GM23338 (cell line): ENCODE measurements at regions not wholly inside any gene's neighbourhood (a gene's known extent, or its start where the extent isn't known, plus 50 kb on each side); places are given as distances from the start of the nearest gene placed in this dataset.

ENCODE experiments used
- ATAC-seq: fragments of 200-7000 bp; cut with Tn5 transposase; 3 replicates; pipeline ENCODE4 v1.9.1; 2020
- DNase-seq: peaks from one replicate; pipeline ENCODE4 v3.0.0-alpha.2; 2015; ENCODE audit warnings: low spot score
- H2AFZ ChIP-seq: fragments of 200-600 bp; sonication (generic); 2 replicates; pipeline ENCODE4 v1.8.0; 2016; ENCODE audit warnings: antibody characterized with exemption, mild to moderate bottlenecking, moderate library complexity
- H3F3A ChIP-seq: fragments of 200-600 bp; sonication (generic); replicated peaks from 2 replicates; pipeline ENCODE4 v1.8.0; 2017; ENCODE audit warnings: antibody characterized with exemption, mixed run types, low read depth
- H3K27ac ChIP-seq: fragments of 200-600 bp; sonication (generic); 2 replicates; pipeline ENCODE4 v1.6.1; 2016; ENCODE audit warnings: low read depth
- H3K27me3 ChIP-seq: fragments of 200-600 bp; sonication (generic); 2 replicates; pipeline ENCODE4 v1.8.0; 2016; ENCODE audit warnings: mild to moderate bottlenecking, mixed run types, moderate library complexity; ENCODE audit not compliant: insufficient read depth
- H3K36me3 ChIP-seq: fragments of 200-600 bp; sonication (generic); 2 replicates; pipeline ENCODE4 v1.8.0; 2016; ENCODE audit warnings: mild to moderate bottlenecking; ENCODE audit not compliant: insufficient read depth
- H3K4me1 ChIP-seq: fragments of 200-600 bp; sonication (generic); 2 replicates; pipeline ENCODE4 v1.8.0; 2016; ENCODE audit warnings: mild to moderate bottlenecking, moderate library complexity; ENCODE audit not compliant: insufficient read depth
- H3K4me2 ChIP-seq: fragments of 200-600 bp; sonication (generic); 2 replicates; pipeline ENCODE4 v1.7.1; 2017; ENCODE audit warnings: mixed run types
- H3K4me3 ChIP-seq: fragments of 200-600 bp; sonication (generic); 2 replicates; pipeline ENCODE4 v1.6.1; 2016; ENCODE audit warnings: mixed run types
- H3K79me2 ChIP-seq: fragments of 200-600 bp; sonication (generic); replicated peaks from 2 replicates; pipeline ENCODE4 v1.8.0; 2017; ENCODE audit warnings: mild to moderate bottlenecking; ENCODE audit not compliant: insufficient read depth
- H3K9me2 ChIP-seq: fragments of 200-600 bp; sonication (generic); 2 replicates; pipeline ENCODE4 v1.8.0; 2017; ENCODE audit not compliant: insufficient read depth
- H4K20me1 ChIP-seq: fragments of 200-600 bp; sonication (generic); replicated peaks from 2 replicates; pipeline ENCODE4 v1.8.0; 2017; ENCODE audit warnings: mild to moderate bottlenecking; ENCODE audit not compliant: insufficient read depth
- H3K27ac Mint-ChIP-seq: 2 replicates; pipeline ENCODE4 v1.8.0; 2020; ENCODE audit warnings: inconsistent platforms, mild to moderate bottlenecking, moderate library complexity, mixed read lengths
- H3K27me3 Mint-ChIP-seq: 3 replicates; pipeline ENCODE4 v1.8.0; 2022; ENCODE audit warnings: low read depth, mild to moderate bottlenecking, moderate library complexity, mixed read lengths, inconsistent platforms; ENCODE audit not compliant: insufficient read depth, poor library complexity
- H3K36me3 Mint-ChIP-seq: 3 replicates; pipeline ENCODE4 v1.8.0; 2021; ENCODE audit warnings: low read depth, mild to moderate bottlenecking, inconsistent platforms, moderate library complexity, mixed read lengths
- H3K4me1 Mint-ChIP-seq: 3 replicates; pipeline ENCODE4 v1.8.0; 2020; ENCODE audit warnings: mild to moderate bottlenecking, inconsistent platforms, mixed read lengths
- H3K4me3 Mint-ChIP-seq: 3 replicates; pipeline ENCODE4 v1.8.0; 2021; ENCODE audit warnings: moderate library complexity, mild to moderate bottlenecking, inconsistent platforms, mixed read lengths
- H3K9me3 Mint-ChIP-seq: 3 replicates; pipeline ENCODE4 v1.8.0; 2020; ENCODE audit warnings: moderate library complexity, mild to moderate bottlenecking, inconsistent platforms, mixed read lengths
- CREB1 ChIP-seq: fragments of 250-450 bp; sonication (Bioruptor Pico); IDR thresholded peaks from 2 replicates; pipeline ENCODE4 v1.5.0; 2020; ENCODE audit warnings: low read depth, mild to moderate bottlenecking, moderate library complexity
- ETS1 ChIP-seq: IDR thresholded peaks from 2 replicates; pipeline ENCODE4 v1.6.1; 2016; ENCODE audit warnings: antibody characterized with exemption
- EZH2 ChIP-seq: fragments of 200-600 bp; sonication (generic); IDR thresholded peaks from one replicate; pipeline ENCODE4 v1.8.0; 2017; ENCODE audit warnings: antibody characterized with exemption, mild to moderate bottlenecking, low read depth; ENCODE audit not compliant: unreplicated experiment
- JUNB ChIP-seq: IDR thresholded peaks from one replicate; pipeline ENCODE4 v1.6.1; 2016; ENCODE audit warnings: antibody characterized with exemption; ENCODE audit not compliant: unreplicated experiment
- REST ChIP-seq: IDR thresholded peaks from one replicate; pipeline ENCODE4 v1.6.1; 2018; ENCODE audit warnings: antibody characterized with exemption; ENCODE audit not compliant: unreplicated experiment
- ZNF114 ChIP-seq: fragments of 250-450 bp; sonication (Bioruptor Pico); IDR thresholded peaks from 2 replicates; pipeline ENCODE4 v1.5.0; 2020; ENCODE audit warnings: mild to moderate bottlenecking, moderate library complexity
- ZNF331 ChIP-seq: fragments of 250-450 bp; sonication (Bioruptor Pico); IDR thresholded peaks from 2 replicates; pipeline ENCODE4 v1.5.0; 2020; ENCODE audit warnings: low read depth, mild to moderate bottlenecking, moderate library complexity
- ZNF462 ChIP-seq: fragments of 250-450 bp; sonication (Bioruptor Pico); IDR thresholded peaks from 2 replicates; pipeline ENCODE4 v1.5.0; 2020; ENCODE audit warnings: mild to moderate bottlenecking, moderate library complexity
- TF ChIP-seq, protein P1 (sequence below), 2 experiments: fragments of 200-600 bp in 1 of 2; sonication (generic) in 1 of 2; conservative IDR thresholded peaks; 2 replicates each; pipeline versions ENCODE4 v1.5.1 to v1.6.1; 2016 to 2017; ENCODE audit warnings: antibody characterized with exemption in 2 of 2, low read depth in 2 of 2, mild to moderate bottlenecking in 2 of 2, moderate library complexity in 1 of 2

DNA sequence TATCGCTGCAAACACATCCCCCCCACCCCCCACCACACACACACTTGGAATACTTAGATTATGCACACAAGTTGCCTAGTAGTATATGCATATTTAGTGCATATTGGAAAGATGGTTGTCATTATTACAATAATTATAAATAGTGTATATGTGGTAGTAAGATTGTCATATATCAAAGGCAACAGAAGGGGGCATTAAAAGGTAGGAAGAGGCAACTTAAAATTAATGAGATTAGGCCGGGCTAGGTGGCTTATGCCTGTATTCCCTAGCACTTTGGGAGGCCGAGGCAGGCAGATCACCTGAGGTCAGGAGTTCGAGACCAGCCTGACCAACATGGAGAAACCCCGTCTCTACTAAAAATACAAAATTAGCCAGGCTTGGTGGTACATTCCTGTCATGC is 52.1 kb downstream of the GSC start:
- H2AFZ ChIP-seq: no peak overlapping the region
- H3K4me3 ChIP-seq: no peak overlapping the region
- no peak for DNase-seq
- H3K4me2 ChIP-seq: no peak overlapping the region
- no peaks in the 10 kb centered on the region for H3K27me3 Mint-ChIP-seq
- H3F3A ChIP-seq: no peaks in the 10 kb centered on the region
- no peak for ATAC-seq
- H3K27ac Mint-ChIP-seq: no peak overlapping the region
- peaks cover 3% of the 10 kb centered on the region; the same call in 2 of the 3 replicates for H3K9me3 Mint-ChIP-seq
- no peaks in the 10 kb centered on the region for H3K79me2 ChIP-seq
- peaks cover 4% of the 10 kb centered on the region; the same call in 1 of the 3 replicates for H3K4me1 Mint-ChIP-seq
- 0 out of 3 replicates have a peak, but pooled peaks cover 2% of the 10 kb centered on the region for H3K36me3 Mint-ChIP-seq
- no peak overlapping the region for H3K4me3 Mint-ChIP-seq
- no peaks in the 10 kb centered on the region for H3K27me3 ChIP-seq
- no peaks in the 10 kb centered on the region for H3K36me3 ChIP-seq
- H3K27ac ChIP-seq: no peak overlapping the region
- no peaks in the 10 kb centered on the region for H4K20me1 ChIP-seq
- H3K4me1 ChIP-seq: no peaks in the 10 kb centered on the region
- TF ChIP-seq ETS1: no peak
- no peak for TF ChIP-seq EZH2
- TF ChIP-seq CREB1 (CRISPR knock-in tag): no peak
- TF ChIP-seq, protein P1, sequence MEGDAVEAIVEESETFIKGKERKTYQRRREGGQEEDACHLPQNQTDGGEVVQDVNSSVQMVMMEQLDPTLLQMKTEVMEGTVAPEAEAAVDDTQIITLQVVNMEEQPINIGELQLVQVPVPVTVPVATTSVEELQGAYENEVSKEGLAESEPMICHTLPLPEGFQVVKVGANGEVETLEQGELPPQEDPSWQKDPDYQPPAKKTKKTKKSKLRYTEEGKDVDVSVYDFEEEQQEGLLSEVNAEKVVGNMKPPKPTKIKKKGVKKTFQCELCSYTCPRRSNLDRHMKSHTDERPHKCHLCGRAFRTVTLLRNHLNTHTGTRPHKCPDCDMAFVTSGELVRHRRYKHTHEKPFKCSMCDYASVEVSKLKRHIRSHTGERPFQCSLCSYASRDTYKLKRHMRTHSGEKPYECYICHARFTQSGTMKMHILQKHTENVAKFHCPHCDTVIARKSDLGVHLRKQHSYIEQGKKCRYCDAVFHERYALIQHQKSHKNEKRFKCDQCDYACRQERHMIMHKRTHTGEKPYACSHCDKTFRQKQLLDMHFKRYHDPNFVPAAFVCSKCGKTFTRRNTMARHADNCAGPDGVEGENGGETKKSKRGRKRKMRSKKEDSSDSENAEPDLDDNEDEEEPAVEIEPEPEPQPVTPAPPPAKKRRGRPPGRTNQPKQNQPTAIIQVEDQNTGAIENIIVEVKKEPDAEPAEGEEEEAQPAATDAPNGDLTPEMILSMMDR (conservative IDR thresholded peaks at IDR 0.05; ENCODE audit: low read depth in 2 of 2): no peak
- TF ChIP-seq REST: no peak
- TF ChIP-seq ZNF331 (CRISPR knock-in tag): no peak
- H3K9me2 ChIP-seq: no peaks in the 10 kb centered on the region

- no peaks in the 10 kb centered on the region for H3K9me2 ChIP-seq
- peaks cover 4% of the 10 kb centered on the region; the same call in 1 of the 3 replicates for H3K4me1 Mint-ChIP-seq
- no peak overlapping the region for H3K4me3 Mint-ChIP-seq
- H3K27ac ChIP-seq: no peak overlapping the region
- no peak overlapping the region for H3K27ac Mint-ChIP-seq
- H3K9me3 Mint-ChIP-seq: peaks cover 3% of the 10 kb centered on the region; the same call in 2 of the 3 replicates
- 0 out of 3 replicates have a peak, but pooled peaks cover 2% of the 10 kb centered on the region for H3K36me3 Mint-ChIP-seq
- H3K4me3 ChIP-seq: no peak overlapping the region
- no peak for DNase-seq
- no peaks in the 10 kb centered on the region for H4K20me1 ChIP-seq
- H3K36me3 ChIP-seq: no peaks in the 10 kb centered on the region
- no peaks in the 10 kb centered on the region for H3K27me3 Mint-ChIP-seq
- no peak overlapping the region for H2AFZ ChIP-seq
- H3K79me2 ChIP-seq: no peaks in the 10 kb centered on the region
- no peak overlapping the region for H3K4me2 ChIP-seq
- no peaks in the 10 kb centered on the region for H3K4me1 ChIP-seq
- no peak for ATAC-seq
- no peaks in the 10 kb centered on the region for H3F3A ChIP-seq
- H3K27me3 ChIP-seq: no peaks in the 10 kb centered on the region
- TF ChIP-seq ZNF462 (CRISPR knock-in tag) (no peak), ZNF114 (no peak), JUNB (no peak), EZH2 (no peak)
These were observed 52.9 kb downstream of the GSC start for GRCh38 chr14:94716976-94717375.
